ENCODE measurements at regions not wholly inside any gene's neighbourhood (a gene's known extent, or its start where the extent isn't known, plus 50 kb on each side); places are given as distances from the start of the nearest gene placed in this dataset.

DNA sequence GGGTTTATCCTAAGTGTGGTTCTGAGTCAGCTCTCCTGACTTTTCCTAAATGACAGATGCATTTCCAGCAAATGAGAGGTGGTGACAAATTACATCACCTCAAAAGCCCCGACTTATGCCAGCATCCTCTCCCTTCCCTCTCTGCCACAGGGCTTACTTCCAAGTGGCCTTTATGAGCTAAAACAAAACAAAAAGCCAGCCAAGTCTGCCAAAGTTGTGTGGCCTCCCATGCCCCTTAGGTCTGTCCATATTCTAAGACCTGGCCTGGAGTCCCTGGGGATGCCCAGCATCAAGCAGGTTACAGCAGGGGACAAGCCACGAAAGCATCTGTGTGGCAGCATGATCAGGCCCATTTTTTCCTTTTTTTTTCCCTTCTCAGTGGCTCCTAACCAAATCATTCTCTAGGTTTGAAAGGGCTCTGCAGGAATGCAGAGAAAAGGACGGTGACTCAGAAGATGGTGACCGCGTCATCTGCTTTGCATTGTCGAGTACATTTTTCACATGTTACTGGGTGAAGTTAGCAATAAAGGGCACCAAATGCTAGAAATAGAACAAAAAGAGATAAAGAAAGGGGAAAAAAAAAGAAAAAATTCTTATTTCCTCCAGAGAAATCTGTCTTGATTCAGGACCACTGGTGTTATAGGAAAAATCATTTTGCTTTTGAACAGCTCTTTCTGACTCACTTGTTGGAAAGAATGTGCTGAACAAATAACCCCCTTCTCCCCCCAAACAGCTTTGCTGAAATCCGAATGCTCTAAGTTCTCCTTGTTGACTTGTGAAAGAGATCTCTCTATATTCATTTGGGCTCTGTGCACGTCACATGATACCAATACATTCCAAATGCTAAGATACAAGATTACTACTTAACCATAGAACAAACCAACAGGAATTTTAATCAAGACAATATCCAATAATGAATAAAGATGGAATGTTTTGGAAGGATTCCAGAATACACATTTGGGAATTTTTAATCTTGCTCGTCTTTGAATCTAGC, 178.7 kb downstream of the EN1 start:
- peak; percentile 97 for DNase-seq
- TF ChIP-seq, protein P1, sequence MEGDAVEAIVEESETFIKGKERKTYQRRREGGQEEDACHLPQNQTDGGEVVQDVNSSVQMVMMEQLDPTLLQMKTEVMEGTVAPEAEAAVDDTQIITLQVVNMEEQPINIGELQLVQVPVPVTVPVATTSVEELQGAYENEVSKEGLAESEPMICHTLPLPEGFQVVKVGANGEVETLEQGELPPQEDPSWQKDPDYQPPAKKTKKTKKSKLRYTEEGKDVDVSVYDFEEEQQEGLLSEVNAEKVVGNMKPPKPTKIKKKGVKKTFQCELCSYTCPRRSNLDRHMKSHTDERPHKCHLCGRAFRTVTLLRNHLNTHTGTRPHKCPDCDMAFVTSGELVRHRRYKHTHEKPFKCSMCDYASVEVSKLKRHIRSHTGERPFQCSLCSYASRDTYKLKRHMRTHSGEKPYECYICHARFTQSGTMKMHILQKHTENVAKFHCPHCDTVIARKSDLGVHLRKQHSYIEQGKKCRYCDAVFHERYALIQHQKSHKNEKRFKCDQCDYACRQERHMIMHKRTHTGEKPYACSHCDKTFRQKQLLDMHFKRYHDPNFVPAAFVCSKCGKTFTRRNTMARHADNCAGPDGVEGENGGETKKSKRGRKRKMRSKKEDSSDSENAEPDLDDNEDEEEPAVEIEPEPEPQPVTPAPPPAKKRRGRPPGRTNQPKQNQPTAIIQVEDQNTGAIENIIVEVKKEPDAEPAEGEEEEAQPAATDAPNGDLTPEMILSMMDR (IDR thresholded peaks at IDR 0.05; ENCODE audit: low read depth, low read length, missing control alignments) = no peak
- H3K36me3 ChIP-seq (replicated peaks) = no peaks in the 10 kb centered on the region
- in situ Hi-C loops (cut with HindIII; ENCODE audit: low pct_ligation_motif_present, low sequenced_read_pairs) = no loop called here
- H3K27me3 ChIP-seq (replicated peaks) = no peaks in the 10 kb centered on the region
- no peak overlapping the region for H3K4me3 ChIP-seq (ENCODE audit: low read depth, low read length)
- H3K27ac ChIP-seq = peak overlapping the region; percentile 92

DNA sequence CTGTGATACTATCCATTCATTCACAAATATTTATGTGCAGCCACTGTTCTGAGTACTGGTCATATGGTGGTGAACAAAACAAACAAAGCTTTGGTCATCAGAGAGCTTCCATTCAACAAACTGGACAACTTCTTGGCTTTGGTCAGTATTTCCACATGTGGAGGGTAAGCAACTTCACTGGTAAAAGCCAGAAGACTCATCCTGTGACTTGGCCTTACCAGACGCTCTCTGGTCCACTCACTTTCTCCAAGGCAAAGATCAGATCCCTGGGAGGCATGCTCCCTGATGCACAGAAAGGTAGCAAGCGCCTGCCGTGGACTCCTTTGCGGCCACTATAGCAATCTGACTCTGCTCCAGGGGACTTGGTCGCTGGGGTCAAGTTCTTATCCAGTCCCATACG, 179.5 kb downstream of the EN1 start:
- TF ChIP-seq, protein P1 (IDR thresholded peaks at IDR 0.05; ENCODE audit: low read depth, low read length, missing control alignments) = no peak
- peak overlapping the region; percentile 92 for H3K27ac ChIP-seq
- no peaks in the 10 kb centered on the region for H3K27me3 ChIP-seq (replicated peaks)
- H3K4me3 ChIP-seq (ENCODE audit: low read depth, low read length) = no peak overlapping the region
- no peaks in the 10 kb centered on the region for H3K36me3 ChIP-seq (replicated peaks)
- in situ Hi-C loops (cut with HindIII; ENCODE audit: low pct_ligation_motif_present, low sequenced_read_pairs) = no loop called here
- peak; percentile 48 for DNase-seq

DNA sequence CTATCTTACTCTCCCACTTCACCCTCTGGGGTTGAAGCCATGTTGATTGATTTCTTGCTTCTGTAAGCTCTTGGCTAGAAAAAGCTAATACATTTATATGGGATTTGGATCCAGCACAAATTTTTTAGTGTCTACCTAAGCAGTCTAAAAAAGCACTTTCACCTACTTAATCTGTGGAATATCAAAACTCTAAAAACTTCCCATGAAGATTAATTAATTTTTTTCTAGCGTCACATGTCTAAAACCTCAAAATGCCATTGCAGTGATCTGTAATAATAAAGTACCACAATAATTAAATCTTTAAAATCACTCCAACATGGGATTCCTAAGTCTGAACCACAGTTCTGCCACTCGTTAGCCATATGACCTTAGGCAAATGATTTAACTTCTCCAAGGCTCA, 180.1 kb downstream of the EN1 start:
- TF ChIP-seq, protein P1 (IDR thresholded peaks at IDR 0.05; ENCODE audit: low read depth, low read length, missing control alignments) = no peak
- H3K4me3 ChIP-seq (ENCODE audit: low read depth, low read length) = no peak overlapping the region
- H3K27me3 ChIP-seq (replicated peaks) = no peaks in the 10 kb centered on the region
- H3K27ac ChIP-seq = peak overlapping the region; percentile 92
- no peaks in the 10 kb centered on the region for H3K36me3 ChIP-seq (replicated peaks)
- DNase-seq = no peak
- in situ Hi-C loops (cut with HindIII; ENCODE audit: low pct_ligation_motif_present, low sequenced_read_pairs) = no loop called here

DNA sequence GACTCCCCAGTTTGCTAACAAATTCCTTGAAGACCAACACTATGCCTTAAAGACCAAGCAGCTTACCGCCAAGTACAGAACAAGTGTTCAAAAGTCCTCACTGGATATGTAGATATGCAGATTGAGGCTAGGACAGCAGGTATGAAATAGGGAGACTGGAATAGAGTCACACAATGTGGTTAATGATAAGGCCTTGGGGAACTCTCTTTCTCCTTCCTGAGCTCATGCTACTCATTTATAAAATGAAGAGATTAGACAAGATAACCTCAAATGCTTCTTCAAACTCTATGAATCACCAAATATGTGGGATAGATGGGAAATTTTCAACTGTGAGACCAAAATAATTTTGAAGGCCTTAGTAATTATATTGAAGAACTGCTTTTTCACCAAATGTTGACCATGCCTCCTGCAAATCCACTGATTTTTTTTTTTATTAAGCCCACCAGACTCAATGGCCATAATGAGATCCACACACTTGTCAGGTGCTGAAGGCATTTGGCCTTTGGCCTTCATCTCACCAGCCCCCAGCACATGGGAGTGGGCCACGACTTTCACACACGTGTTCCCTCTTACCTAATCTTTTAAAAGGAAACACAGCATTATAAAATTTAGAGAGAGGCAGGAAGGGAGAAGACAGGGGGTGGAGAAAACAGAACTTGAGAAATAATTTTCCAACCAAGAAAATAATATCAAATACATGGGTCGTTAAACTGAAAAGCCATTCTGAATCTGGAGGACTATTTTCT, 181.5 kb downstream of the EN1 start:
- Histone ChIP-seq H3K36me3 (replicated peaks) (no peaks in the 10 kb centered on the region), H3K27ac (no peak overlapping the region), H3K27me3 (replicated peaks) (no peaks in the 10 kb centered on the region), H3K4me3 (ENCODE audit: low read depth, low read length) (no peak overlapping the region)
- peak; percentile 11 for DNase-seq
- in situ Hi-C loops (cut with HindIII; ENCODE audit: low pct_ligation_motif_present, low sequenced_read_pairs) = no loop called here
- TF ChIP-seq, protein P1 (IDR thresholded peaks at IDR 0.05; ENCODE audit: low read depth, low read length, missing control alignments) = no peak

DNA sequence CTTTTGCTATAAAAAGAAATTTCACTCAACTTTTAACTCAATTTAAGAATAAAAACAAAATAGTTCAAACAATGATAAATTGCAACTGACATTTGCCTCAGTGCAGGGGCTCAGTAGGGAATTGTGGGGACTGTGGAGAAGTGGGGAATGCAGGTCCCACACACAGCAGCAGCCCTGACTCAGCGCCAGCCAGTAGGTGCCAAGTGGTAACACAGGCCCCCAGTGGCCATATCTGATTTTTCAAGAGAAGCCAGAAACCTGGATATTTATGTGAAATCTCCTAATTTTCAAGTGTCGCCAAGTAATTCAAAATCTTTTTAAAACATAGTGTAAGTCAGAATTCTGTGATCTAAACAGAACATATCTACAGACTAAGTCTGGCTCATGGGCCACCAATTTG, 186.3 kb downstream of the EN1 start:
- Histone ChIP-seq H3K27me3 (replicated peaks) (no peaks in the 10 kb centered on the region), H3K4me3 (ENCODE audit: low read depth, low read length) (no peak overlapping the region), H3K27ac (no peak overlapping the region), H3K36me3 (replicated peaks) (no peaks in the 10 kb centered on the region)
- TF ChIP-seq, protein P1 (IDR thresholded peaks at IDR 0.05; ENCODE audit: low read depth, low read length, missing control alignments) = peak; percentile 42
- in situ Hi-C loops (cut with HindIII; ENCODE audit: low pct_ligation_motif_present, low sequenced_read_pairs) = no loop called here
- DNase-seq = no peak
